Natural killer cell (primary cell): ENCODE measurements at regions not wholly inside any gene's neighbourhood (a gene's known extent, or its start where the extent isn't known, plus 50 kb on each side); places are given as distances from the start of the nearest gene placed in this dataset.
"Not testable (repeated sequence)": the region's sequence is repeated elsewhere in the genome, so short reads cannot be mapped to it uniquely, and the experiment has no call there.

ENCODE experiments used
- ATAC-seq, 3 donors: fragments of 150-1000 bp in 2 of 3; fragments of 200-7000 bp in 1 of 3; cut with Tn5 transposase; 1 replicate in 1 of 3; 2 replicates in 2 of 3; pipeline ENCODE4 v1.10.0; 2021; ENCODE audit warnings: mild to moderate bottlenecking in 2 of 3, moderate library complexity in 2 of 3
- DNase-seq, 2 donors: peaks; one replicate each; pipeline versions ENCODE4 v3.0.0 to v3.0.0-alpha.2; 2013 to 2021; ENCODE audit warnings: mixed read lengths in 1 of 2
- H3K27ac ChIP-seq: one replicate; pipeline ENCODE4 v1.5.1; 2013; ENCODE audit warnings: mild to moderate bottlenecking, low read length
- H3K27me3 ChIP-seq: one replicate; pipeline ENCODE4 v1.6.1; 2013; ENCODE audit warnings: low read length; ENCODE audit not compliant: control insufficient read depth, insufficient read depth
- H3K36me3 ChIP-seq: one replicate; pipeline ENCODE4 v1.6.1; 2013; ENCODE audit warnings: low read length; ENCODE audit not compliant: control insufficient read depth, insufficient read depth
- H3K4me1 ChIP-seq: one replicate; pipeline ENCODE4 v1.6.1; 2013; ENCODE audit warnings: low read length; ENCODE audit not compliant: control insufficient read depth, insufficient read depth
- H3K4me3 ChIP-seq: one replicate; pipeline ENCODE4 v1.5.1; 2013; ENCODE audit warnings: low read length
- H3K9me3 ChIP-seq: one replicate; pipeline ENCODE4 v1.6.1; 2013; ENCODE audit warnings: low read length; ENCODE audit not compliant: control insufficient read depth, insufficient read depth
- H3K27ac Mint-ChIP-seq, 2 donors: one replicate each; pipeline ENCODE4 v1.8.0; 2022; ENCODE audit warnings: mild to moderate bottlenecking in 2 of 2, mixed read lengths in 2 of 2, moderate library complexity in 1 of 2
- H3K27me3 Mint-ChIP-seq, 2 donors: one replicate each; pipeline ENCODE4 v1.8.0; 2022; ENCODE audit warnings: low read depth in 2 of 2, mixed read lengths in 2 of 2
- H3K36me3 Mint-ChIP-seq: one replicate; pipeline ENCODE4 v1.8.0; 2022; ENCODE audit warnings: mixed read lengths
- H3K4me1 Mint-ChIP-seq, 2 donors: one replicate each; pipeline ENCODE4 v1.8.0; 2022; ENCODE audit warnings: mixed read lengths in 2 of 2
- H3K4me3 Mint-ChIP-seq: one replicate; pipeline ENCODE4 v1.8.0; 2022; ENCODE audit warnings: mild to moderate bottlenecking, moderate library complexity, mixed read lengths
- H3K9me3 Mint-ChIP-seq, 2 donors: one replicate each; pipeline ENCODE4 v1.8.0; 2022; ENCODE audit warnings: mixed read lengths in 2 of 2
- WGBS: methylation state at CpG from one replicate; pipeline ENCODE4 v1.1.7; 2013; ENCODE audit warnings: missing lambda C conversion rate; ENCODE audit not compliant: insufficient coverage; 5-methylcytosine and 5-hydroxymethylcytosine counted together
- intact Hi-C: fragments of 100-400 bp; cut with micrococcal nuclease; formaldehyde crosslinking; loops from one replicate; pipeline ENCODE4 v1.14.2; 2022
- TF ChIP-seq, protein P1 (sequence below): fragments of 200-600 bp; IDR thresholded peaks from one replicate; pipeline ENCODE4 v1.8.0; 2022; ENCODE audit warnings: antibody characterized with exemption

DNA sequence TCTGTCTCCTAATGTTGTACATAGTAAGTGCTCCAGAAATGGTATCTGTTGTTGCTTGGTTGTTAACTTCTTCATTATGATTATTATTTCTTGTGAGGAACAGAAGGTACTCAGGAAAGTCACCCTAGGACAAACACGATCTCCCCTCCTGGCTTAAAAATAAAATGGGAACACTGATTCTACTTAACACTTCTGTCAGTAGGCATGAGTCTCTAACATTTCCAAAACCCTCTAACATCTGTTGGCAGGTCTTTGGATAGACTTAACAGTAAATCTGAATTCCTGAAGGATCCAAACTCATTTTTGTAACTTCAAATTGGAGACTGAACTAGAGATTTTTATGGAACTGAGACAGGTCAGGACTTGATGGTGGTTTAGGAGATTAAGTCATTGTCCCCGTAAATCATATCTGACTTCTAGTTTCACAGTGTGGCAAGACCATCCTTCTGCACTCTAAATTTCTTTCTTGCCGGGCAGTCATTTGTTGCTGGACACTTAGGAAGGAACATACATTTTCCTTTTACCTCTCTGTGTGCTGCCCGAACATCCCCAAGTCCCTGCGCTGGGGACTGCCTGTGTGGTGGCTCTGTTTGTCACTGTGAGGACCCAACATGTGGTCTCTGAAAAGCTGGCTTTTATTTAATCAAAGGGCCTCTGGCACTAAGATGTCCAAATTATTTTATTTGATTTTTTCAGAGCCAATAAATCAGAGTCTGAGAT, 149.9 kb downstream of the NPIPB5 start:
- no peak for ATAC-seq
- Mint-ChIP-seq H3K4me3 (no peak overlapping the region), H3K27ac (no peak overlapping the region), H3K27me3 (peaks cover 0 to 8% of the 10 kb centered on the region in 2 donors), H3K36me3 (no peaks in the 10 kb centered on the region), H3K4me1 (no peaks in the 10 kb centered on the region), H3K9me3 (no peaks in the 10 kb centered on the region)
- Histone ChIP-seq H3K36me3 (no peaks in the 10 kb centered on the region), H3K27ac (no peak overlapping the region), H3K27me3 (no peaks in the 10 kb centered on the region), H3K9me3 (no peaks in the 10 kb centered on the region), H3K4me3 (no peak overlapping the region), H3K4me1 (no peaks in the 10 kb centered on the region)
- intact Hi-C loops: no loop called here
- WGBS: 84% methylated on average over 5 of the region's 5 CpGs
- DNase-seq: no peak
- TF ChIP-seq, protein P1, sequence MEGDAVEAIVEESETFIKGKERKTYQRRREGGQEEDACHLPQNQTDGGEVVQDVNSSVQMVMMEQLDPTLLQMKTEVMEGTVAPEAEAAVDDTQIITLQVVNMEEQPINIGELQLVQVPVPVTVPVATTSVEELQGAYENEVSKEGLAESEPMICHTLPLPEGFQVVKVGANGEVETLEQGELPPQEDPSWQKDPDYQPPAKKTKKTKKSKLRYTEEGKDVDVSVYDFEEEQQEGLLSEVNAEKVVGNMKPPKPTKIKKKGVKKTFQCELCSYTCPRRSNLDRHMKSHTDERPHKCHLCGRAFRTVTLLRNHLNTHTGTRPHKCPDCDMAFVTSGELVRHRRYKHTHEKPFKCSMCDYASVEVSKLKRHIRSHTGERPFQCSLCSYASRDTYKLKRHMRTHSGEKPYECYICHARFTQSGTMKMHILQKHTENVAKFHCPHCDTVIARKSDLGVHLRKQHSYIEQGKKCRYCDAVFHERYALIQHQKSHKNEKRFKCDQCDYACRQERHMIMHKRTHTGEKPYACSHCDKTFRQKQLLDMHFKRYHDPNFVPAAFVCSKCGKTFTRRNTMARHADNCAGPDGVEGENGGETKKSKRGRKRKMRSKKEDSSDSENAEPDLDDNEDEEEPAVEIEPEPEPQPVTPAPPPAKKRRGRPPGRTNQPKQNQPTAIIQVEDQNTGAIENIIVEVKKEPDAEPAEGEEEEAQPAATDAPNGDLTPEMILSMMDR: no peak

DNA sequence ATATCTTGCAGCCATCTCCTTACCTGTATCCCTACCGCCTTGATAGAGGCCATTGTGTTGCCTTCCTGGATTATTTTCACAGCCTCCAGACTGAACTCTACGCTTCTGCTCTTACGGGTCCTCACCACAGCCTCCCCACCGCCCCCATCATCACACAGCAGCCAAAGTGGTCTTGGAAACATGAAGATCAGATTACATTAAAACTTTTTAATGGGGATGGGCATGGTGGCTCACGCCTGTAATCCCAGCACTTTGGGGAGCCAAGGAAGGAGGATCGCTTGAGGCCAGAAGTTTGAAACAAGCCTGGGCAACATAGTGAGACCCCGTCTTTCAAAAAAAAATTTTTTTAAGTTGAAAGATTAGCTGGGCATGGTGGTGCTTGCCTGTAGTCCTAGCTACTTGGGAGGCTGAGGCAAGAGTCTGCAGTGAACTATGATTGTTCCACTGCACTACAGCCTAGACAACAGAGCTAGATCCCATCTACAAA, 150.5 kb downstream of the NPIPB5 start:
- no peak overlapping the region for H3K27ac Mint-ChIP-seq
- Histone ChIP-seq H3K27ac (no peak overlapping the region), H3K4me1 (no peaks in the 10 kb centered on the region), H3K27me3 (no peaks in the 10 kb centered on the region), H3K9me3 (no peaks in the 10 kb centered on the region), H3K36me3 (no peaks in the 10 kb centered on the region), H3K4me3 (no peak overlapping the region)
- intact Hi-C loops: no loop called here
- peaks cover 0 to 2% of the 10 kb centered on the region in 2 donors for H3K27me3 Mint-ChIP-seq
- no peak for ATAC-seq
- no peak for DNase-seq
- TF ChIP-seq, protein P1: no peak
- no peaks in the 10 kb centered on the region for H3K36me3 Mint-ChIP-seq
- H3K4me3 Mint-ChIP-seq: no peak overlapping the region
- H3K4me1 Mint-ChIP-seq: no peaks in the 10 kb centered on the region
- H3K9me3 Mint-ChIP-seq: no peaks in the 10 kb centered on the region
- 80% methylated on average over 7 of the region's 7 CpGs for WGBS

- H3K27me3 Mint-ChIP-seq, DNase-seq, H3K27me3 ChIP-seq, H3K4me3 ChIP-seq, H3K4me3 Mint-ChIP-seq, H3K27ac Mint-ChIP-seq, intact Hi-C loops, ATAC-seq, H3K4me1 ChIP-seq, H3K36me3 ChIP-seq, H3K9me3 Mint-ChIP-seq, H3K9me3 ChIP-seq, H3K27ac ChIP-seq, H3K4me1 Mint-ChIP-seq, H3K36me3 Mint-ChIP-seq: not testable (repeated sequence)
- 59% methylated on average over 1 of the region's 1 CpG for WGBS
Measured at GRCh38 chr16:22662958-22663357, 151.0 kb upstream of the HS3ST2 start.

DNA sequence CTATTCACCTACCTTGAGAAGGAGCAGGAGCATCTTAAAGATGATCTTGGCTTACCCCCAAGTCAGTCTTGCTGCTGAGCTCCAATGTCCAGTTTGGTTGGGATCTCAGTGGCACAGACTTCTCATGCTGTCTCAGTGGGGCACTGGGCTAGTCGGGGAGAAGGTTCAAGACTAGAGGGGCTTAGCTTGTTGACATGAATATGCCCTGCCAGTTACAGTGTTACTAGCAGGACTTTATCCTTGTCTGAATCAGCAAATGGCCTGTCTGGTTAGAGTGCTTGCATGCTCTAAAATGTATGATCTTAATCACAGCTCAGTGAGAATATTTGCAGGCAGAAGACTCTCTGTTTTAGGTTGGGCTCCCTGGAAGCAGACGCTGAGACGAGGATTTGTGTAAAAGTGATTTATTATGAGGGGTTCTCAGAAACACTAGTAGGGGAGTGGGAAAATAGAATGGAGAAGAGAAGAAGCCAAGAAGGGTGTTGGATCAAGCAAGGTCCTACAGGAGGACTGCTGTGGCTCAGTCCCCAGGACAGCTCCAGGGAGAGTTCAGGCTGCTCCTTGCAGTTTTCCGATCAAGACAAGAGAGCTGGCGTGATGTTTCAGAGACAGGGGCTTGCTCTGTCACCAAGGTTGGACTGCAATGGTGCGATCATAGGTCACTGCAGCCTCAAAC, 150.4 kb upstream of the HS3ST2 start:
- no peak for ATAC-seq
- H3K4me3 Mint-ChIP-seq: no peak overlapping the region
- Histone ChIP-seq H3K4me3 (no peak overlapping the region), H3K27ac (no peak overlapping the region), H3K27me3 (no peaks in the 10 kb centered on the region), H3K36me3 (no peaks in the 10 kb centered on the region), H3K9me3 (no peaks in the 10 kb centered on the region), H3K4me1 (no peaks in the 10 kb centered on the region)
- no peaks in the 10 kb centered on the region for H3K36me3 Mint-ChIP-seq
- WGBS: 85% methylated on average over 6 of the region's 6 CpGs
- H3K27me3 Mint-ChIP-seq: no peaks in the 10 kb centered on the region
- intact Hi-C loops: no loop called here
- DNase-seq: no peak
- H3K27ac Mint-ChIP-seq: no peak overlapping the region
- H3K9me3 Mint-ChIP-seq: no peaks in the 10 kb centered on the region
- TF ChIP-seq, protein P1: no peak
- H3K4me1 Mint-ChIP-seq: no peaks in the 10 kb centered on the region
